ENCODE measurements at regions not wholly inside any gene's neighbourhood (a gene's known extent, or its start where the extent isn't known, plus 50 kb on each side); places are given as distances from the start of the nearest gene placed in this dataset.

DNA sequence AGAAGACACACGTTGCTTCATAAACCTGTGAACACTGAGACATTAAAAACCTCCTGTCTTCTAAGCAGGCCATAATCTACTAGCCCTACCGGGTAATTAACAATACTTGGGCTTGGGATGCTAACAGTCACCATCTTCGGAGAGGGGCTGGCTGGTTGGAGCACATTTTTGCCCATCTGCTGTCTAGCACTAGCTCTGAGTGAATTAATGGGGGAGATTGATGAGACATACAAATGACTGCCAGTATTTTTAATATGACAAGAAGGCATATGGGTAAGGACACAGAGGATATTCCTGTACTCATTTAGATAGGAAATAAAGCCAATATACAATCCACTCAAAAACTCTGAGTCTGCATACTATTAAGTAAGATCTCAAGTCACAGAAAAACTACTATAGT, 651.6 kb upstream of the SOX11 start:
- H3K4me3 ChIP-seq (replicated peaks in 1 of 2; ENCODE audit: low read depth in 2 of 2, low read length in 2 of 2): no peak overlapping the region
- TF ChIP-seq, protein P1, sequence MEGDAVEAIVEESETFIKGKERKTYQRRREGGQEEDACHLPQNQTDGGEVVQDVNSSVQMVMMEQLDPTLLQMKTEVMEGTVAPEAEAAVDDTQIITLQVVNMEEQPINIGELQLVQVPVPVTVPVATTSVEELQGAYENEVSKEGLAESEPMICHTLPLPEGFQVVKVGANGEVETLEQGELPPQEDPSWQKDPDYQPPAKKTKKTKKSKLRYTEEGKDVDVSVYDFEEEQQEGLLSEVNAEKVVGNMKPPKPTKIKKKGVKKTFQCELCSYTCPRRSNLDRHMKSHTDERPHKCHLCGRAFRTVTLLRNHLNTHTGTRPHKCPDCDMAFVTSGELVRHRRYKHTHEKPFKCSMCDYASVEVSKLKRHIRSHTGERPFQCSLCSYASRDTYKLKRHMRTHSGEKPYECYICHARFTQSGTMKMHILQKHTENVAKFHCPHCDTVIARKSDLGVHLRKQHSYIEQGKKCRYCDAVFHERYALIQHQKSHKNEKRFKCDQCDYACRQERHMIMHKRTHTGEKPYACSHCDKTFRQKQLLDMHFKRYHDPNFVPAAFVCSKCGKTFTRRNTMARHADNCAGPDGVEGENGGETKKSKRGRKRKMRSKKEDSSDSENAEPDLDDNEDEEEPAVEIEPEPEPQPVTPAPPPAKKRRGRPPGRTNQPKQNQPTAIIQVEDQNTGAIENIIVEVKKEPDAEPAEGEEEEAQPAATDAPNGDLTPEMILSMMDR (IDR thresholded peaks at IDR 0.05; ENCODE audit: low read depth, low read length): no peak
- DNase-seq (ENCODE audit: low read depth in 2 of 2): no peak

DNA sequence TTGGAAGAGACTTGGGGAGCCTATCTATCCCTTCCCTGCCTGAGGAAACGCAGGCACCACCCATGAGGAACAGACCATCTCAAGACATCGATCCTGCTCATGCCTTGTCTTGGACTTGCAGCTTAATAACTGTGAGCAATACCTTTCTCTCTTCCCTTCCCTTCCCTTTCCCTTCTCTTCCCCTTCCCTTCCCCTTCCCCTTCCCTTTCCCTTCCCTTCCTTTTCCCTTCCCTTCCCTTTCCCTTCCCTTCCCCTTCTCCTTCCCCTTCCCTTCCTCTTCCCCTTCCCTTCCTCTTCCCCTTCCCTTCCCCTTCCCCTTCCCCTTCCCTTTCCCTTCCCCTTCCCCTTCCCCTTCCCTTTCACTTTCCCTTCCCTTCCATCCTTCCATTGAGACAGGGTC, 650.7 kb upstream of the SOX11 start:
- TF ChIP-seq, protein P1 (IDR thresholded peaks at IDR 0.05; ENCODE audit: low read depth, low read length): no peak
- no peak overlapping the region for H3K4me3 ChIP-seq (replicated peaks in 1 of 2; ENCODE audit: low read depth in 2 of 2, low read length in 2 of 2)
- DNase-seq (ENCODE audit: low read depth in 2 of 2): no peak

DNA sequence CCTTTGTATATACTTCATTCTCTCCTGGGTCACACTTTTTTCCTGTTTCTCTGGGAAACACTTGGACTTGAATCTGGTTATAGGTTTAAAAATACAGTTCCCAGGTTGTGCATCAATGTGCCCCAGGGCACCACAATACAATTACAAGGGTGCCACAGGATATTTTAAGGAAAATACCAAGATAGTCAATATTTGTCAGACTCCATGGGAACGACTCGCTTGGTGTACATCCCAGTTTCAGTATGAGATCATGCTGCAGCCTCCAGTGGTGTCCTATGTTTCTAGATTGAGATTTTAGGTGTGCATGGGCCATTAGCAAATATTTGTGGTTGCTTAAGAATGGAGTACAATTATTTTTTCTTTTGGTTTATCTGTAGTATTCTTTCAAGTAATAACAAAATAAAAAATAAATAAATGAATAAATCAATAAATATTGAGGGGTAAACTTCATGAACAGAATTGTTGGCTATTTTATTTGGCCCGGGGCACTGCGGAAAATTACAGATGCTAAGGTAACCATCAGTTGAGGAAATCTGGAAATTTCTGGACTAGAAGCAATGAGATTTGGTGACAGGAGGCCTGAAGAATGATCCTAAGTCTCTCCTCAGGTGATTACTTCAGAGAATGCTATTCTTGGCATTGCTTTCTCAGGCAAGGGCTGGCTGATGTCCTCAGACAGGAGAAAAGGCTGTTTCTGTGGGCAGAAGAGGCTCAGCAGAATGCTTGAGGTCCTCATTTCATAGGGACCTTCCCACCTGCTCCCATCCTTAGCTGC, 649.3 kb upstream of the SOX11 start:
- TF ChIP-seq, protein P1 (IDR thresholded peaks at IDR 0.05; ENCODE audit: low read depth, low read length): no peak
- H3K4me3 ChIP-seq (replicated peaks in 1 of 2; ENCODE audit: low read depth in 2 of 2, low read length in 2 of 2): no peak overlapping the region
- DNase-seq (ENCODE audit: low read depth in 2 of 2): no peak

DNA sequence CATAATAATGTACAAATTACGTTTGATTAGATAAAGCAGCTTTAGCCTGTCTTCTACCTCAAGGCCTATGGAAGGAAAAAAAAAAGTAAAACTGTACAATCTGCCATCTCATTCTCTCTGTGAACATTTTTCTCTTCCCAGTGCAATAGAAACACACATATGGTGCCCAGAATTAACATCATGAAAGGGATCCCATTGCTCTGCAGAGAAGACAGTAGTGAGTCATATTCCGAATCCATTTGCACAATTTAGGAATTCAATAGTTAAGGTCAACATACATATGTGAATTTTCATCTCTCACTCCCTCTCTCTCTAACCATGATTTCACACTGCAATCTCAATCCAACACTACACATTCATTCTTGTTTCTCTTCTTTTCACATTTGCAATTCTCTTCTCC, 640.9 kb upstream of the SOX11 start:
- no peak for DNase-seq (ENCODE audit: low read depth in 2 of 2)
- no peak overlapping the region for H3K4me3 ChIP-seq (replicated peaks in 1 of 2; ENCODE audit: low read depth in 2 of 2, low read length in 2 of 2)
- TF ChIP-seq, protein P1 (IDR thresholded peaks at IDR 0.05; ENCODE audit: low read depth, low read length): no peak

- H3K4me3 ChIP-seq (replicated peaks in 1 of 2; ENCODE audit: low read depth in 2 of 2, low read length in 2 of 2): no peak overlapping the region
- TF ChIP-seq, protein P1 (IDR thresholded peaks at IDR 0.05; ENCODE audit: low read depth, low read length): no peak
- DNase-seq (ENCODE audit: low read depth in 2 of 2): no peak
These were observed 639.3 kb upstream of the SOX11 start for GRCh38 chr2:5052905-5053304.

DNA sequence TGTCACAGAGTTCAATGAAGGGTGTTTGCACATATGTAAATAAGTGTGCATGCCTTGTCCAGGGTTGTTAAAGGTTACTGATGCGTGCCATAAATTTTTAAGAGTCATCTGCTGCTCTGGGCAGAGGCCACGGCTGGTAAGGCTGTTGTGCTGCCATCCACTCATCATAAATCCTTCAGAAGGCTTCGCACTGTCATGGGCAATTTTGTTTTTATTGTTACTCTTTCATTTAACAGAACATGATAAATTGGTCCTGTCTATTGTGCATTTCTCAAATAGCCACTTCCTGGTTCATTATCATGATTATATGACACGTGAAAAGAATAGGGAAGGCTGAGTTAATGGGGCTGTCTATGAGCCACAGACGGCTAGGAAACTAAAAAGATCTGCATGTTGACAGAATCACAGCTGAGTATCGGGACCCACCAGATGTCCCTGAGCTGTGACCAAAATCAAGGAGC, 634.3 kb upstream of the SOX11 start:
- no peak overlapping the region for H3K4me3 ChIP-seq (replicated peaks in 1 of 2; ENCODE audit: low read depth in 2 of 2, low read length in 2 of 2)
- TF ChIP-seq, protein P1 (IDR thresholded peaks at IDR 0.05; ENCODE audit: low read depth, low read length): no peak
- no peak for DNase-seq (ENCODE audit: low read depth in 2 of 2)

DNA sequence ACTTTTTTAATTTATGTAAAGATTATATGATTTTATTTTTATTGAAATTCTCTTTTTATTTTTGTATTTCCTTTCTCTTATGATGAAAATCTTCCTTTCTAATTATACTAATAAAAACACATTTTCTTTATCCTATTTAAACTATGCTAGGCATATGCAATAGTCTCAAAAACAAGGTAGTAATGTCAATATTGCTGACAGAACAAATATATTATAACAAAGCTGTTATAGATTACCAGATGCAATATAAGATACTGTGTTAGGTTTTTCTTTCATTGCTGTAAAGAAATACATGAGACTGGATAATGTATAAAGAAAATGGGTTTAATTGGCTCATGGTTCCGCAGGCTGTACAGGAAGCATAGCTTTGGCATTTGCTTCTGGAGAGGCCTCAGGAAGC, 631.2 kb upstream of the SOX11 start:
- no peak overlapping the region for H3K4me3 ChIP-seq (replicated peaks in 1 of 2; ENCODE audit: low read depth in 2 of 2, low read length in 2 of 2)
- no peak for DNase-seq (ENCODE audit: low read depth in 2 of 2)
- TF ChIP-seq, protein P1 (IDR thresholded peaks at IDR 0.05; ENCODE audit: low read depth, low read length): no peak

Data from cardiac fibroblast (primary cell).